Right lobe of liver (tissue), 6 donors: ENCODE measurements at regions not wholly inside any gene's neighbourhood (a gene's known extent, or its start where the extent isn't known, plus 50 kb on each side); places are given as distances from the start of the nearest gene placed in this dataset.

ENCODE experiments used
- ATAC-seq, 4 donors: fragments of 200-7000 bp; cut with Tn5 transposase; one replicate each; pipeline ENCODE4 v1.9.1; 2020; ENCODE audit warnings: mild to moderate bottlenecking in 4 of 4, moderate library complexity in 4 of 4
- DNase-seq, 3 donors: peaks; one replicate each; pipeline ENCODE4 v3.0.0-alpha.2; 2020
- H3K27ac ChIP-seq, 3 donors: fragments of 200-600 bp; one replicate each; pipeline ENCODE4 v1.8.0; 2022
- H3K27me3 ChIP-seq, 2 donors: fragments of 200-600 bp; one replicate each; pipeline ENCODE4 v1.8.0; 2022
- H3K36me3 ChIP-seq, 4 donors: fragments of 200-600 bp; sonication (generic) in 1 of 4; one replicate each; pipeline versions ENCODE4 v1.5.1 to v1.8.0; 2017 to 2022; ENCODE audit warnings: control low read depth in 1 of 4
- H3K4me1 ChIP-seq, 4 donors: fragments of 200-600 bp; sonication (generic) in 1 of 4; one replicate each; pipeline versions ENCODE4 v1.5.1 to v1.8.0; 2017 to 2022; ENCODE audit warnings: control low read depth in 1 of 4
- H3K4me3 ChIP-seq, 3 donors: fragments of 200-600 bp; one replicate each; pipeline ENCODE4 v1.8.0; 2022
- H3K9me3 ChIP-seq, 4 donors: fragments of 200-600 bp; sonication (generic) in 1 of 4; one replicate each; pipeline versions ENCODE4 v1.5.1 to v1.8.0; 2017 to 2022; ENCODE audit warnings: control low read depth in 1 of 4
- CTCF ChIP-seq, 4 donors: fragments of 200-600 bp in 3 of 4; fragments of 450-650 bp in 1 of 4; IDR thresholded peaks; one replicate each; pipeline versions ENCODE4 v1.5.1 to v1.8.0; 2016 to 2022; ENCODE audit warnings: antibody characterized with exemption in 4 of 4, mild to moderate bottlenecking in 2 of 4
- POLR2A ChIP-seq: fragments of 450-650 bp; IDR thresholded peaks from one replicate; pipeline ENCODE4 v1.6.1; 2017; ENCODE audit warnings: antibody characterized with exemption, mild to moderate bottlenecking
- WGBS: methylation state at CpG from one replicate; pipeline ENCODE4 v1.1.6; 2018; ENCODE audit warnings: low coverage, low lambda C conversion rate; ENCODE audit not compliant: insufficient coverage; ENCODE audit errors: missing lambda C conversion rate; 5-methylcytosine and 5-hydroxymethylcytosine counted together
- intact Hi-C, 2 donors: fragments of 100-400 bp; cut with DNase I; formaldehyde crosslinking; loops; one replicate each; pipeline versions ENCODE4 v1.11.2 to v1.14.1; 2022
- donor health status: DM: no; HTN: yes; CAD: no.
- donor health status: DM: no; HTN: no; CAD: no.
- donor health status: DM: no; HTN: no; CAD: no.
- donor health status: DM: no; HTN: yes; CAD: no.
- donor health status: DM: no; HTN: yes; CAD: no.

- H3K36me3 ChIP-seq, result no peaks in the 10 kb centered on the region
- intact Hi-C loops, result no loop called here
- H3K27ac ChIP-seq, result no peak overlapping the region
- TF ChIP-seq POLR2A (no peak), CTCF (IDR thresholded peaks at IDR 0.05) (no peak)
- no peaks in the 10 kb centered on the region for H3K9me3 ChIP-seq
- no peak for ATAC-seq
- H3K4me1 ChIP-seq, result no peaks in the 10 kb centered on the region
- DNase-seq, result no peak
- H3K27me3 ChIP-seq, result no peaks in the 10 kb centered on the region
- WGBS, result 56% methylated on average over 3 of the region's 3 CpGs
- no peak overlapping the region for H3K4me3 ChIP-seq
These were observed 279.3 kb upstream of the TARS1 start for GRCh38 chr5:33161421-33161820.

- no peak for DNase-seq
- Histone ChIP-seq H3K36me3 (no peaks in the 10 kb centered on the region), H3K27me3 (no peaks in the 10 kb centered on the region), H3K4me1 (no peaks in the 10 kb centered on the region), H3K4me3 (no peak overlapping the region), H3K9me3 (no peaks in the 10 kb centered on the region), H3K27ac (no peak overlapping the region)
- no peak for ATAC-seq
- WGBS, result 94% methylated on average over 12 of the region's 18 CpGs
- intact Hi-C loops, result no loop called here
- TF ChIP-seq POLR2A (no peak), CTCF (IDR thresholded peaks at IDR 0.05) (no peak)
These were observed 278.7 kb upstream of the TARS1 start for GRCh38 chr5:33162057-33162456.

DNA sequence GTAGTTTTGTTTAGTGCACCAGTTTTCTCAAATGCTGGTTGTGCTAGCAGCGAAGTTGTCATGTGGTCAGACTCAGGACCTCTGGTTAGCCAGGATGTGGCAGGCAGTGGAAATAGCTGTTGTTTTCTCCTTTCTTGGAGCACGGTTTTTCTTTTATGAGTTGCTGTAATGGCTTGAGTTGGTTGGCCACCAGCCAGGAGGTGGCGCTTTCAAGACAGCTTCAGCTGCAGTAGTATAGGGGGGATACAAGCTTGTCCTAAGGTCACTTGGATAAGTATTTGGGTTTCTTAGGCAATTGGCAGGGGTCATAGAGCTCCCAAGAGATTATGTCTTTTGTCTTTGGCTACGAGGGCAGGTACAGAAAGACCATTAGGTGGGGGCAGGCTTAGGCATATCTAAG lies 274.2 kb upstream of the TARS1 start:
- TF ChIP-seq POLR2A, result no peak
- no peak for TF ChIP-seq CTCF (IDR thresholded peaks at IDR 0.05)
- intact Hi-C loops, result no loop called here
- no peak for ATAC-seq
- Histone ChIP-seq H3K4me1 (no peaks in the 10 kb centered on the region), H3K4me3 (no peak overlapping the region), H3K36me3 (no peaks in the 10 kb centered on the region), H3K27ac (no peak overlapping the region), H3K9me3 (no peaks in the 10 kb centered on the region), H3K27me3 (no peaks in the 10 kb centered on the region)
- WGBS, result 65% methylated on average over 2 of the region's 4 CpGs
- peak in 1 of 3 donors; percentile 38 for DNase-seq

DNA sequence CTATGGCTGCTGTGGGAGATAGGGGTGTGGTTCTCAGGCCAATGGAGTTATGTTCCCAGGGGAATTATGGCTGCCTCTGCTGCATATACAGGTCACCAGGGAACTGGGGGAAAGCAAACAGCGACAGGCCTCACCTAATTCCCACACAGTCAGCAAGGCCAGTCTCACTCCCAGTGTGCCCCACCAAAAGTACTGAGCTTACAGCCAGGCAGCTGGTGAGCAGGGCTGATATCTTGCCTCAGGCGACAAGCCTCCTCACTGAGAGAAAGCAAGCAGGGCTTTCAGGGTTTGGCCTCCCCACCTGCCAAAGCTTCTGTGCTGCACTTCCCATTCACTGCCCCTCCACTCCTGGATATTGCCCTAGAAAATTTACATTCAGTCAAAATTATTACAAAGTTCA lies 273.8 kb upstream of the TARS1 start:
- no peaks in the 10 kb centered on the region for H3K27me3 ChIP-seq
- DNase-seq (no peak), ATAC-seq (no peak)
- no peak overlapping the region for H3K27ac ChIP-seq
- H3K36me3 ChIP-seq, result no peaks in the 10 kb centered on the region
- H3K9me3 ChIP-seq, result no peaks in the 10 kb centered on the region
- intact Hi-C loops, result no loop called here
- no peak for TF ChIP-seq POLR2A
- H3K4me1 ChIP-seq, result no peaks in the 10 kb centered on the region
- WGBS, result no CpG with 5 or more reads among the region's 2 CpGs
- H3K4me3 ChIP-seq, result no peak overlapping the region

GRCh38 chr5:33167541-33167940 lies 273.2 kb upstream of the TARS1 start:
- no peak for ATAC-seq
- H3K4me1 ChIP-seq, result no peaks in the 10 kb centered on the region
- no peak overlapping the region for H3K27ac ChIP-seq
- H3K9me3 ChIP-seq, result no peaks in the 10 kb centered on the region
- H3K27me3 ChIP-seq, result no peaks in the 10 kb centered on the region
- H3K4me3 ChIP-seq, result no peak overlapping the region
- DNase-seq, result no peak
- WGBS, result 40% methylated on average over 1 of the region's 1 CpG
- intact Hi-C loops, result no loop called here
- TF ChIP-seq POLR2A, result no peak
- no peak for TF ChIP-seq CTCF (IDR thresholded peaks at IDR 0.05)
- no peaks in the 10 kb centered on the region for H3K36me3 ChIP-seq
